Mucosa of descending colon (tissue), 3 donors: ENCODE measurements at regions not wholly inside any gene's neighbourhood (a gene's known extent, or its start where the extent isn't known, plus 50 kb on each side); places are given as distances from the start of the nearest gene placed in this dataset.

Experiments used
- ATAC-seq: fragments of 200-7000 bp; cut with Tn5 transposase; one replicate; pipeline ENCODE4 v1.9.1; 2020; ENCODE audit warnings: mild to moderate bottlenecking, moderate library complexity
- DNase-seq, 3 donors: peaks; one replicate each; pipeline ENCODE4 v3.0.0-alpha.2; 2020
- H3K36me3 ChIP-seq: fragments of 200-600 bp; one replicate; pipeline ENCODE4 v1.8.0; 2021; ENCODE audit warnings: low read depth, mild to moderate bottlenecking
- H3K4me1 ChIP-seq: fragments of 200-600 bp; one replicate; pipeline ENCODE4 v1.8.0; 2021; ENCODE audit warnings: low read depth, mild to moderate bottlenecking
- H3K4me3 ChIP-seq: fragments of 200-600 bp; one replicate; pipeline ENCODE4 v1.8.0; 2021; ENCODE audit warnings: mild to moderate bottlenecking
- H3K9me3 ChIP-seq: fragments of 200-600 bp; one replicate; pipeline ENCODE4 v1.8.0; 2021; ENCODE audit warnings: mild to moderate bottlenecking
- intact Hi-C, 2 donors: fragments of 100-400 bp; cut with DNase I in 1 of 2; cut with micrococcal nuclease in 1 of 2; formaldehyde crosslinking; loops; one replicate each; pipeline versions ENCODE4 v1.11.0 to v1.11.1; 2022; cut with DNase I, micrococcal nuclease
- TF ChIP-seq, protein P1 (sequence below): fragments of 200-600 bp; IDR thresholded peaks from one replicate; pipeline ENCODE4 v1.8.0; 2022; ENCODE audit warnings: antibody characterized with exemption, mild to moderate bottlenecking
- donor health status: DM: no; HTN: no; CAD: no; lungs with moderate emphysema.
- donor health status: DM: no; HTN: no; CAD: no.
- donor health status: DM: no; HTN: yes; CAD: no.

DNA sequence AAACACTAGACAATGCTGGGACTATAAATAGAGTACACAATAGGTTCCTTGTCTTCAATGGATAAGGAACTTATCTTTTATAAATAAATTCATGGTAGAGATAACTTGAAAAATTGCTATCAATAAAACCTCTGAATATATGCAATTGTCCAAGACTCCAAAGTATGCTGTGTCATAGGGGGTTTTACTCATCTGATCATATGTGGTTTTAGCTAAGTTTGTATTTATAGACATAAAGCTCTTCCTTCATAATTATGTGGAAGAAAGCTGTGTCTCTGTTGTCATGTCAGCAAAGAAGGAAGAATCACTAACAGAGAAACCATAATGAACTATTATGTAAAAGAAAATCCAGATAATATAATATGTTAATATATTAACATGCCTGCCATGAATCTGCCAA lies 111.5 kb upstream of the ATXN7L3B start:
- intact Hi-C loops: no loop called here
- Histone ChIP-seq H3K4me1 (no peaks in the 10 kb centered on the region), H3K36me3 (no peaks in the 10 kb centered on the region), H3K4me3 (no peak overlapping the region), H3K9me3 (no peaks in the 10 kb centered on the region)
- ATAC-seq: no peak
- TF ChIP-seq, protein P1, sequence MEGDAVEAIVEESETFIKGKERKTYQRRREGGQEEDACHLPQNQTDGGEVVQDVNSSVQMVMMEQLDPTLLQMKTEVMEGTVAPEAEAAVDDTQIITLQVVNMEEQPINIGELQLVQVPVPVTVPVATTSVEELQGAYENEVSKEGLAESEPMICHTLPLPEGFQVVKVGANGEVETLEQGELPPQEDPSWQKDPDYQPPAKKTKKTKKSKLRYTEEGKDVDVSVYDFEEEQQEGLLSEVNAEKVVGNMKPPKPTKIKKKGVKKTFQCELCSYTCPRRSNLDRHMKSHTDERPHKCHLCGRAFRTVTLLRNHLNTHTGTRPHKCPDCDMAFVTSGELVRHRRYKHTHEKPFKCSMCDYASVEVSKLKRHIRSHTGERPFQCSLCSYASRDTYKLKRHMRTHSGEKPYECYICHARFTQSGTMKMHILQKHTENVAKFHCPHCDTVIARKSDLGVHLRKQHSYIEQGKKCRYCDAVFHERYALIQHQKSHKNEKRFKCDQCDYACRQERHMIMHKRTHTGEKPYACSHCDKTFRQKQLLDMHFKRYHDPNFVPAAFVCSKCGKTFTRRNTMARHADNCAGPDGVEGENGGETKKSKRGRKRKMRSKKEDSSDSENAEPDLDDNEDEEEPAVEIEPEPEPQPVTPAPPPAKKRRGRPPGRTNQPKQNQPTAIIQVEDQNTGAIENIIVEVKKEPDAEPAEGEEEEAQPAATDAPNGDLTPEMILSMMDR: no peak
- DNase-seq: no peak

DNA sequence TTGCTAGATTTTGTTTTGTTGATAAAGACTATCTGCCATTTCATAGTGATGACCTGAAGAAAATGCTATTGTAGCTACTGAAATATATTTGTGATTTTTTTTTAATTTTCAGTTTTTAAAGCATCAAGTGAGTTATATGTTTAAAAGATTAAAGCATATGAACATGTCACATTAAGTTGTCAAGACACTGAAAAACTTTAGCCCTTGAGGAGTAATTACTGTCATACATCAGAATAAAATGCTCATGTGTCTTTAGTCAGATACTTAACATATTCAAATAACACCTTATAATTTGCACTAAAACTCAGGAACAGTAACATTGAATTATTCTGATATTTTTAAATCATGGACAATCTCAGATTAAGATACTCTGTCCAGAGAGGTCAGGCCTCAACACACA lies 108.1 kb upstream of the ATXN7L3B start:
- TF ChIP-seq, protein P1: no peak
- no peaks in the 10 kb centered on the region for H3K36me3 ChIP-seq
- no peaks in the 10 kb centered on the region for H3K4me1 ChIP-seq
- intact Hi-C loops: no loop called here
- H3K4me3 ChIP-seq: no peak overlapping the region
- ATAC-seq (no peak), DNase-seq (no peak)
- no peaks in the 10 kb centered on the region for H3K9me3 ChIP-seq

DNA sequence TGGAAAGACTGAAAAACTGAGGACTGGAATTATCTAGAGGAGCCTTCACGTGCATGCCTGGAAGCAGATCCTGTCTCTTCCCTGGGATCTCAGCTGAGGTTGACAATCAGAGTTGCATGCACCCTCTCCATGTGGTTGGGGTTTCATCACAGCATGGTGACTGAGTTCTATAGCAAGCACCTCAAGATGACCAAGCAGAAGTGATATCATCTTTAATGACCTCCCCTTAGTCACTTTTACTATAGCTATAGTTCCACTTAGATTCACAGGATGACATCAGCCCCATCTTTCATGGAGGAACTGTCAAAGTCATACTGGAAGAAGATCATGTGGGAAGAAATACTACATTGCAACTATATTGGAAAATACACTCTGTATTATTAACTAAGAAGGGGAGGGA lies 105.8 kb upstream of the ATXN7L3B start:
- Histone ChIP-seq H3K4me3 (no peak overlapping the region), H3K9me3 (no peaks in the 10 kb centered on the region), H3K4me1 (no peaks in the 10 kb centered on the region), H3K36me3 (no peaks in the 10 kb centered on the region)
- TF ChIP-seq, protein P1: no peak
- DNase-seq: no peak
- no peak for ATAC-seq
- intact Hi-C loops: no loop called here

DNA sequence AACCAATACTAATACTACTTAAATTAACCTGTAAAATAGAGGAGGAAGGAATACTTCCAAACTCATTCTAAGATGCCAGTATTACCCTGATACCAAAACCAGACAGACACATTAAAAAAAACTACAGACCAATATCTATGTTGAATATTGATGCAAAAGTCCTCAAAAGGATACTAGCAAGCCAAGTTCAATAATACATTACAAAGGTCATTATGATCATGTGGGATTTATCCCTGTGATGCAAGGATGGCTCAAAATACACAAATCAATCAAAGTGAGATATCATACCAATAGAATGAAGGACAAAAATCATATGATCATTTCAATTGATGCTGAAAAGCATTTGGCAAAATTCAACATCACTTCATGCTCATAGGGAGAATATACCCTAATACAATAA lies 97.2 kb upstream of the ATXN7L3B start:
- Histone ChIP-seq H3K9me3 (no peaks in the 10 kb centered on the region), H3K4me3 (no peak overlapping the region), H3K4me1 (no peaks in the 10 kb centered on the region), H3K36me3 (no peaks in the 10 kb centered on the region)
- TF ChIP-seq, protein P1: no peak
- intact Hi-C loops: no loop called here
- ATAC-seq (no peak), DNase-seq (no peak)

DNA sequence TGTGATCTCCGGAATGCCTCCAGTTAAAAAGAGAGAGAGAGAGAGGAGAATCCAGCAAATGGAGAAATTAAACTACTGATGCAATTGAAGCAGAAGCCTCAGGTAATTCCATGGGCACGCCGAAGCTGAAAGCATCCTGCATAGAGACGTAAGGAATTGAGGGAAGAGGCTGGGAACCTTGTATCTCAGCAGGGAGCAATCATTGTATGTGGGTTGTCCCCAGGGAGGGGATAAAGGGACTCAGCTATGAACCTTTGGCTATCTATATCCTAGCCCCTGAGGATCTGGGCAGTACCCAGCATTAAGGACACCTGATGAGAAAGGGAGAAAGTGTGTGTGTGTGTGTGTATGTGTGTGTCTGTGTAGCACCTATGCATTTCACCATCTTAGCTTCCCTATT lies 95.8 kb upstream of the ATXN7L3B start:
- Histone ChIP-seq H3K4me3 (no peak overlapping the region), H3K36me3 (no peaks in the 10 kb centered on the region), H3K4me1 (no peaks in the 10 kb centered on the region), H3K9me3 (no peaks in the 10 kb centered on the region)
- DNase-seq (no peak), ATAC-seq (no peak)
- TF ChIP-seq, protein P1: no peak
- intact Hi-C loops: no loop called here

DNA sequence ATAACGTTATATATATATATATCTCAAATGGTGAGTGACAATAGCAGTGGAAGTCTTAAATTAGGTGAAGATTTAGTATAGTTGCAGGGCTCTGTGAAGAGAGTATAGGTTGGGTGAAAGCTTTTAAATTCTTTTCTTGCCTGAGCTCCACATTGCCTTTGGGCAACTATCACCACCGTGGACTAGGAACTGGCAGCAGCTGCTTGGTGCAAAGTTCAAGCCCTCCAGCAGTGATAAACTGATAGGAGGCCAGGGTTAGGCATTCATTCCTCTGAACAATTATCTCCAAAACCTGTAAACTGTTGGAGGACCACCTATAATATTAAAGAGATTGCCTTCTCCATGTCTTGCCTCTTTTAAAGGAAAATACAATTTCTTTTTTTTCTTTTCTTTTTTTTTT lies 91.2 kb upstream of the ATXN7L3B start:
- ATAC-seq (no peak), DNase-seq (no peak)
- TF ChIP-seq, protein P1: no peak
- H3K4me3 ChIP-seq: no peak overlapping the region
- H3K36me3 ChIP-seq: no peaks in the 10 kb centered on the region
- no peaks in the 10 kb centered on the region for H3K4me1 ChIP-seq
- no peaks in the 10 kb centered on the region for H3K9me3 ChIP-seq
- intact Hi-C loops: no loop called here
